HG02885 (cell line): ENCODE measurements at regions not wholly inside any gene's neighbourhood (a gene's known extent, or its start where the extent isn't known, plus 50 kb on each side); places are given as distances from the start of the nearest gene placed in this dataset.

ENCODE experiments used
- ATAC-seq: cut with Tn5 transposase; IDR thresholded peaks from one replicate; pipeline ENCODE4 v1.9.1; 2021; ENCODE audit warnings: mild to moderate bottlenecking; ENCODE audit not compliant: unreplicated experiment, poor library complexity

DNA sequence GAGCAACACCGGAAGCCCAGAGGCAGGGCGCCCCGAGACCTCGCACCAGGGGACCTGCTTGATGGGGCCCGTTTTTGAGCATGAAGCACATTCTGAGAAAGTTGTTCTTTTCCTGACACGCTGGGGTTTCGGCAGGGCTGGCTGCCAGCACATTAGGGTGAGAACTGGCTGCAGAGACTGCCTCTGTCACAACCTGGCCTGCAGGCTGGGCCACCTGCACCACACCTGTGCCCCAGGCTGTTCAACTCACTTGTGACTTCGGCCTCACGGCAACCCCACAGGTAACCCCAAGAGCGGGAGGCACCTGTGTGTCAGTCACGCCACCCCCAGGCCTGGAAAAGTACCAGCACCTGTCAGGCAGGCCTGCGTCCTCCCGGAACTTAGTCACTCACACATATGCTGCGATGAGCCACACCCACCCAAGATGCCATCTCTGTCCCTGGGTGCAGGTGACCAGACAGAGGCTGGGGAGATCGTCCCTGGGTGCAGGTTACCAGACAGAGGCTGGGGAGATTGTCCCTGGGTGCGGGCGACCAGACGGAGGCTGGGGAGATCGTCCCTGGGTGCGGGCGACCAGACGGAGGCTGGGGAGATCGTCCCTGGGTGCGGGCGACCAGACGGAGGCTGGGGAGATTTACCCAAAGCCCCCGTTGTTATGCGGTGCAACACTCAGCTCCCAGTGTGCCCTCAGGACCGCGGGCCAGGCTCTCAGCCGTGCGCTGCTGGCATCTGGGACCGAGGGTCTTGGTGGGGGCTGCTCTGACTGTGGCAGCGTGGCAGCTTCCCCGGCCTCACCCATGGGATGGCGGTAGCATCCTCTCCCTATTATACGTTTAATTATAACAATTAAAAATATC is 82.5 kb upstream of the BHLHE23 start:
- no peak for ATAC-seq

GRCh38 chr20:63087872-63088680 is 81.3 kb upstream of the BHLHE23 start:
- no peak for ATAC-seq

DNA sequence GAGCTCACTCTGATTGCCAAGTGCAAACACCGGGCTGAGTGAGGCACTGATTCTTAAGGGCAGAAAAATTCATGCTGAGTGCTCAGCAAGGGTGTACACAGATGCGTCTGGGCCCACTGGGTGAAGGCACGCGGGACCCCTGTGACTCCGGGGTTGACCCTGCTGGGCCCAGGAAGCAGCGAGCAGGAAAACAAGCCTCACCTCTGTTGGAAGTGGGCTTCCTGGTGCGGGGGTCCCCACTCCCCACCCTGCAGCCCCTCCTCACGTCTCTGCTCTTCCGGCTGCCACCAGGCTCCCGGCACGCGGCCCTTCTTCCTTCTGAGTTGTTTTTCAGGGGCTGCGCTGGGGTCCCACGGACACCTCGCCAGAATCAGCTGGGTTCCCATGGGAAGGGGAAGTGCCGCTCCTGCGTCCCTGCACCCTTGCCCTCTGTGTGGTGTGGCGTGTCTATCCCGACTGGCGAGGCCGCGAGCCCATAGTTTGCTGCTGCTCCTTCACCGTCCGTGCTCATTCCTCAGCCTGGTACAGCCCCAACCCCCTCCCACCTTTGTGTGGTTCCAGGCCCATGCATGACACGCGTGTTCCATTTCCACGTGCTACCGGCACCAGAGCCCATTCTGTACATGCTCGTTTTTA is 80.6 kb upstream of the BHLHE23 start:
- ATAC-seq: no peak

GRCh38 chr20:63086421-63087235 is 79.9 kb upstream of the BHLHE23 start:
- no peak for ATAC-seq

GRCh38 chr20:63085151-63085861 is 78.5 kb upstream of the BHLHE23 start:
- ATAC-seq: no peak

- ATAC-seq: no peak
Observed at GRCh38 chr20:63084563-63084927, 77.8 kb upstream of the BHLHE23 start.

GRCh38 chr20:63083831-63084562 is 77.2 kb upstream of the BHLHE23 start:
- ATAC-seq: no peak

DNA sequence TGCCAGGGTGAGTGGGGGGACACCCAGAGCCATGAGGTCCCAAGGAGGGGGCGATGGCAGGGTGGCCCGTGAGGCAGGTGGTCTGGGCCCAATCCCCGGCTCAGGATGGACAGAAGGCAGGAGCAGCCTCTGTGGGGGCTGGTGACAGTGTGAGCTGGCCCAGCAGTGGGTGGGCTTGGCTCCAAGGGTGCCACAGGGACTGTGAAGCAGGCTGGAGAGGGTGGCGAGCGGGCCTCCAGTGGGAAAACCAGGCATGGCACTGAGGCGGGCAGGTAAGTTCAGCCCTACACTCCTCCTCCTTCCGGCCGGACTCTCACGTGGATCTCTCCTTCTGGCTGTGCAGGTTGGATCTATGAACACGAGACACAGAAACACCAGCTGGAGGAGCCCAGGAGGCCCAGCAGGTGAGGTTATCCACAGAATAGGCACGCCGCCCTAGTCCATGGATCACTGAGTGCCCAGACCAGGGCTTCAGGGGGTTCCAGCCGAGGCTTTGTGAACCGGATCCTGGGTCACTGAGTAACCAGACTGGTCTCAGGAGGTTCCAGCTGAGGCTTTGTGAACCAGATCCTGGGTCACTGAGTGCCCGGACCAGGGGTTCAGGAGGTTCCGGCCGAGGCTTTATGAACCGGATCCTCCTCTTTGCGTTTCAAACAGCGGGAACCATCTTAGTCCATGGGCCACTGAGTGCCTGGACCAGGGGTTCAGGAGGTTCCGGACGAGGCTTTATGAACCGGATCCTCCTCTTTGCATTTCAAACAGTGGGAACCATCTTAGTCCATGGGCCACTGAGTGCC is 76.4 kb upstream of the BHLHE23 start:
- no peak for ATAC-seq

DNA sequence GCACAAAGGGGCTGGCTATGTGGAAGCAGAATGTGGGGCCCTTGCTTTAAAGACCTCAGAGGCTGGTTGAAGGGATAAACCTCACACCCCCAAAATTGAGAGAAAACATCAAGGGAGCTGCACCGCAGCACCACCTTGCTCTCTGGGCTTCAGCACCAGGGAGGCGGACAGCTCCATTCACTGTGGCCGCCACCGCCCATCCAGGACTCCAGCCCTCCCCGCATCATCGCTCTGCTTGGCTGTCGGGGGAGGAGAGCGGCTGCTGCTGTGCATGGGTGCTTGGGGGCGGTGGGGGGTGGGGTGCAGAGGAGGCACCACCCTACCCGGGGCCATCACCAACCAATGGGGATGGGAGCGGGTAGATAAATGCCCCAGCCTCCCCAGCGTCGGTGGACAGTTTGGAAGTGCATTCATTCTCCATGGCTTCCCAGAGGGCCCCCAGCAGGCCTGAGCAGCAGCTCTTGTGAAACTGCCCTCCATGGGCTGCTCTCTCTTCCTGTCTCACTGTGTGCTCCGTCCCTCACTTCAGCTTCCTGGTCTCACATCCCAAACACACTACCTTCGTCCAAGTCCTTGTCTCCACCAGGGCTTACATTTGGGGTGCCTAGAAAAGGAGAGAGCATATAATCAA is 75.7 kb upstream of the BHLHE23 start:
- no peak for ATAC-seq

DNA sequence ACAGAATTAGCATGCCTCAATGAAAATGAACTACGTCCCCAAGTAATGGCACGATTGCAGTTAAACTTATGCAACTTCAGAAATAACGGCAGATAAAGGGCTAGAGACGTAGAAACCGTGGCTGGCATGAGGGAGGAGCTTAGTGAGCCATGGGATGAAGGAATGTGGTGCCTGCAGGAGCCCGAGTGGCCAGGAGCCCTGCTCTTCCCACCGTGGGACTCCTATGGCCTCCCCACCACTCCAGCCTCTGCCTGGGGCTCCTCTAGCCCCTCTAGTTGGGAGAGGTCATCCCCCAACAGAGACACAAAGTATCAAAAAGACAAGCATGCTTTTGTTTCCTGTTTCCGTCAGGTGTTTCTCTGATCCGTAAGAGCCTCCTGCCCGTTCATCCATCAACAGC is 75.1 kb upstream of the BHLHE23 start:
- ATAC-seq: no peak

DNA sequence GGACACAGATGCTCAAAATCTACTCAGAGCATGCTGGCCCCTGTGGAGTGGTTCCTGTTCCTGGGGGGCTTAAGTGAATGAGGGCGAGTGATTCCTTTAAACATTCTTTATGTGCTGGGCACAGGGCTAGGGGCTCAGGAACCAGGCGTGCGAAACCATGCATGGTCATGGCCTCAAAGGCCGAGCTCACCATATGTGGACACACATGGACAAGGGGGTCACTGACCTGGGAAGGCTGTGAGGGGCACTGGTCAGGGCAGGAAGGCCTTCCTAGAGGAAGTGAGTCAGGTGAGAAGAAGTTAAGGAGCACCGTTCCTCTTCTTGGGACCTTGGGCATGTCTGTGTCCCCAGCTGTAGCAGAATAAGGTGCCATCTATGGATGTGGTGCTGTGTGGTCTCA is 74.6 kb upstream of the BHLHE23 start:
- no peak for ATAC-seq

- ATAC-seq: no peak
Observed at GRCh38 chr20:63080811-63081210, 74.0 kb upstream of the BHLHE23 start.

DNA sequence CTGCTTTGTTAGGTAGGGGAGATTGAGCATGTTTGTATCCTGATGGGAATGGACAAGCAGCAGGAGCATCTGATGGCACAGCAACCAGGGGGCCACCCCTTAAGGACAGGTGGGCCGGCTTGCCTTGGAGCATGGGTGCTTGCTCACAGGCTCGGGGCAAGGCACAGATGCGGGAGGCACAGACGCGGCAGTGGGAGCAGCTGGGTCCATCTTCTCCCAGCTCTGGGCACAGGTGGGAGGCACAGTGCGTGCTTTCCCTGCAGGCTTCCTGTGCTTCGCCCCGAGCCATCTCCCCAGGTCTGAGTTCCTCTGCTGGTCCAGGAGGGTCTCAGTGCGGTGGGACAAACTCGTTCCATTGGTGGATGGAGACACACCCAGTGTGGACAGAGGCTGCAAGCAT is 73.6 kb upstream of the BHLHE23 start:
- no peak for ATAC-seq

DNA sequence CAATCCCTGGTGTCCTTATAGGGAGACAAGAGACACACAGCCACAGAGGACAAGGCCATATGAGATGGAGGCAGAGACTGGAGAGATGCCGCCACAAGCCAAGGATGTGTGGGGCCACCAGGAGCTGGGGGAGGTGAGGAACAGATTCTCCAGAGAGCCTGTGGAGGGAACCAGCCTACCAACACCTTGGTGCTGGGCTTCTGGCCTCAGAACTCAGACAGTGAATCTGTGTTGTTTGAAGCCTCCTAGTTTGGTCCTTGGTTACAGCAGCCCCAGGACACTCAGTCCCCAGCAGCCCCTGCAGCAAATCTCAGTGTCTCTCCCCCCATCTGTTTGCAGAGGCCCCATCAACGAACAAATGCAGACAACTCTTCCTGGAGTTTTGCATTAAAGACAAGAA is 73.2 kb upstream of the BHLHE23 start:
- ATAC-seq: no peak

DNA sequence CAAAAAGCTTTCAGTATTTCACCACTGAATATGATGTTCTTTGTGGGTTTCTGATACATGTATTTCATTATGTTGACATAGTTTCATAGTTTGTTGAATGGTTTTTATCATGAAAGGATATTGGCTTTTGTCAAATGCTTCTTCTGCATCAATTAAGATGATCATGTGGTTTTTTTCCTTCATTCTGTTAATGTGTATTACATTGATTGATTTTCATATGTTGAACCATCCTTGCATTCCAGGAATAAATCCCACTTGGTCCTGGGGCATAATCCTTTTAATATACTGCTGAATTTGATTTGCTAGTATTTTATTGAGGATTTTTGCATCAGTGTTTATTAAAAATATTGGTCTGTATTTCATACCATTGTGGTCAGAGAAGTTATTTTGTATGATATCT is 70.9 kb upstream of the BHLHE23 start:
- ATAC-seq: no peak

GRCh38 chr20:63076421-63076820 is 69.7 kb upstream of the BHLHE23 start:
- ATAC-seq: no peak

- no peak for ATAC-seq
Observed at GRCh38 chr20:63074631-63075030, 67.9 kb upstream of the BHLHE23 start.

DNA sequence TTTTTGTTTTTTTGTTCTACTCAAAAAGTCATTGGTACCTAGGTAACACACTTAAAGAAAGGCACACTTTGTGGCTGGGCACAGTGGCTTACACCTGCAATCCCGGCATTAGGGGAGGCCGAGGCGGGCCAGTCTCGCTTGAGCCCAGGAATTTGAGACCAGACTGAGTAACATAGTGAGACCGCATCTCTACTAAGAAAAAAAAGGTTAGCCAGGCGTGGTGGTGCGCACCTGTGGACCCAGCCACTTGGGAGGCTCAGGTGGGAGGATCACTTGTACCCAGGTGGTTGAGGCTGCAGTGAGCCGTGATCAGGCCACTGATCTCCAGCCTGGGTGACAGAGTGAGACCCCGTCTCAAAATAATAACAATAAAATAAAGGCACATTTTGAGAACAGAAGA is 67.4 kb upstream of the BHLHE23 start:
- ATAC-seq: no peak
